Gastroesophageal sphincter (tissue), 3 donors: ENCODE measurements at regions not wholly inside any gene's neighbourhood (a gene's known extent, or its start where the extent isn't known, plus 50 kb on each side); places are given as distances from the start of the nearest gene placed in this dataset.

Source experiments
- CTCF ChIP-seq, 4 experiments: fragments of 200-600 bp in 2 of 4; fragments of 450-650 bp in 2 of 4; sonication (generic) in 1 of 4; IDR thresholded peaks; one replicate each; pipeline ENCODE4 v1.5.1; 2017 to 2019; ENCODE audit warnings: antibody characterized with exemption in 4 of 4, mild to moderate bottlenecking in 2 of 4, moderate library complexity in 2 of 4
- EP300 ChIP-seq: sonication (generic); formaldehyde crosslinking; IDR thresholded peaks from one replicate; pipeline ENCODE4 v1.6.1; 2017; ENCODE audit warnings: antibody characterized with exemption, mild to moderate bottlenecking
- POLR2A ChIP-seq, 2 donors: fragments of 450-650 bp; IDR thresholded peaks; one replicate each; pipeline ENCODE4 v1.6.1; 2017; ENCODE audit warnings: antibody characterized with exemption in 2 of 2, mild to moderate bottlenecking in 2 of 2, moderate library complexity in 1 of 2

DNA sequence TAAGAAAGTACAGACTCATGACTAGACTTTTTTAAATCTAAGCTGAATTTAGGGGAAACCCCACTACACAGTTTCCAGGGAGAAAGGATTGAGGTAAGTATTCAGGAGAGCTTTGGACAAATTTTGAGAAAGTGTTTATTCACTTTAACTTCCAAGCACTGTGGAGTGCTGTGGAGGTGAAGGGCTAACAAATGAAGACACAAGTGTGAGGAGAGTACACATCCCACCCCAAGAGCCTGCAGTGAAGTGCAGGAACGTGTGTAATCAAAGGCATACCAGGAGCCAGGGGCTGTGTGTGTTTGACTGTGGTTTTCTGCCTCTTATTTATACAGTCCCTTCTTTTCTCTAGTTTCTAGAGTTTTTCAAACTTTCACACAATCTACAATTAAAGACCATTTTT lies 118.3 kb downstream of the CMPK2 start:
- TF ChIP-seq EP300 (no peak), CTCF (IDR thresholded peaks at IDR 0.05) (no peak), POLR2A (IDR thresholded peaks at IDR 0.05) (no peak)
